DMS53 treated with DMSO at 0.1 percent for 48 hours (cell line): ENCODE measurements at regions not wholly inside any gene's neighbourhood (a gene's known extent, or its start where the extent isn't known, plus 50 kb on each side); places are given as distances from the start of the nearest gene placed in this dataset.

Source experiments
- DNase-seq: peaks from one replicate; lab custom pipeline; 2025; ENCODE audit not compliant: unreplicated experiment; lab: John Stamatoyannopoulos, UW

DNA sequence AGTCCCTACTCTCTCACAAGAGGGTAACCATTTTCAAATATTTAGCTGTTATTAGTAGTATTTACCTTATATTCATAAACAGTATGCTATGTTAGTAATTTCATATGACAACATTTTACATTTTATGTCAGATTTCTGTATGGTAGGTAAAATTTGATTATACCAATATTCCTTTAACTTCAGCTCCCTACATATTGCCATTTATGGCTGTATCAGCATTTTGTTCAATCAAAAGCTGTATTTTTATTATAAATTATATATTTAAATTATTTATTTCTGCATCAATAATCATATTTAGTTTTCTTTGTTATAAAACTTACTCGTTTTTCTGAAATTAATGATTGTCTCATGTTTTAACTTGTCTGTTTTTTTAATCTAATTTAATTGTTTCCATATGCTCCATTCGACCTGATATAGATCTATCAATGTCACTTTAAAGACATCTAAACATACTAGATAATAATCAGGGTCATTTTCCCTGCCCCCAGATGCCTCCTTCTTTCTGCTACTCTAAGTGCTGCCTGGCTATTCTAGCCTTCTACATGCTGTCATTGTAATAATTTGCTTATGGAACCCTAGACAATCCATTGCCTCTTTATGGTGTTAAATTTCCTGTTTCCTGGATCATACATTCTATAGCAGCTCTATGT, 1976.7 kb upstream of the ADGRL3 start:
- DNase-seq, result peak; percentile 8

DNA sequence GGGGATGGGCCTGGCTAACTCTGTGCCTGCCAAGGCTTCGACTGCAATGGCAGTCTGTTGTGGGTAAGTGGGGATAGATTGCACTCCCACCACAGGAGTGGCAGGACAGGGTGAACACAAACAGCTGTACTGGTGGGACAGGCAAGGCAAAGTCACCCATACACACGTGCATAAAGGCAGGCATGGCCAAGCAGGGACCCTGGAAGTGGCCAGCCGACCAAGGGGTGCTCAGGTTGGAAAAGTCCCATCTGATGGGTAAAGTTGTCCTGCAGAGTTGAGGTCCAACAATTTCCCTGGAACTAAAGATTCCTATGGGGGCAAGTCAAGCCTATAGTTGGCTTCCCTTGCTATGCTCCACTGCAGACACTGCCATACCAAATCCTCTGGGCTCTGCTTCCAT, 1961.9 kb upstream of the ADGRL3 start:
- no peak for DNase-seq

GRCh38 chr4:59240011-59240410, 1960.1 kb upstream of the ADGRL3 start:
- no peak for DNase-seq

DNA sequence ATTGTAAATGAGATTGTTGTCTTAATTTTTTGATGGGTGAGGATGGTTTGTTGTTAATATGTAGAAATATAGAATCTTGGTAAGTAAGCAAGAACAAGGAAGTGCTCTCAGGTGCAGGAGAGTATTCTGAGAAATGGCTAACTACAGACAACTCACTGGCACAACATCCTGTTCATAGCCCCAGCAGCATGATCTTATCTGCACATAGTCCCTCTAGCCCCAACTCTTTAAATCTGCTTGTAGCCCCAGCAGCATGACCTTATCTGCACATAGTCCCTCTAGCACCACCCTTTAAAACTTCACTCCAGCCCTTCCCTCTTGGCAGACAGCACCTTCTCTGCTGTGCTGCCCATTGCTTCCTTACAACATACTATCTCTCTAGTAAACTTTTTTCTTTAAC, 1957.1 kb upstream of the ADGRL3 start:
- DNase-seq, result no peak

DNA sequence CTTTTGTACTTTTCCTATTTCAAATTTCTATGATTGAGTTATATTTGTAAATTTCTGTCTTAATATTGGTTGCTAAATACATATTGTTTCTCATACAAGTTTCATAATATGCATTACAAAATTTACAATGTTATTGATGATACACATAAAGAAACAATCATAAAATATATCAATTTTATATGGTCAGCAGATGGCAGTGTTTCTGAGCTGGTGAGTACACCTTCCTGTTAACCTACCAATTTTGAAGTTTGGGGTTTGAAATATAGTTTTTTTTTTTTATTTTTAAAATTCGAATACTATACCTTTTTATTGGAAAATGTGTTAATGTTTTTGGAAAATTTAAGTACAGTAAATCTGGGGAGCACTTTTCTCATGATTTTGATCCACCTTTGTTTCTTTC, 1953.1 kb upstream of the ADGRL3 start:
- no peak for DNase-seq

- DNase-seq, result no peak
Observed at GRCh38 chr4:59248313-59248712, 1951.8 kb upstream of the ADGRL3 start.

DNA sequence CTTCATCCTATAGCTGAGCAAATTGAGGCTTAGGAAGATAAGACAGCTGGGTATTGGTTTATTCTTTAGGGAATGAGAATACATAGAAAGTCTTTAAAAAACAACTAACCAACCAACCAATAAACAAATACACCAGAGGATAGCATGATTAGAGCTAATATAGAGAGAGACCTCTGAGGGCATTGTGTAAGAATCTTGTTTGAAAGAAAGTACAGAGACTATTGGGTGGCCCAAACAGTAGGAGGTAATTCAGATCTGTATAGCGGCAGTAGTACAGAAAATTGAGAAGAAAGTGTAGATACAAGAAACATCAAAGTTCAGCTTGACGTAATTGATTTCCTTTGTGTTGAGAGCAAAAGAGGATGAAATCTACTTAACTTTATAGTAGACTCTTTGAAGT, 1951.0 kb upstream of the ADGRL3 start:
- no peak for DNase-seq

DNA sequence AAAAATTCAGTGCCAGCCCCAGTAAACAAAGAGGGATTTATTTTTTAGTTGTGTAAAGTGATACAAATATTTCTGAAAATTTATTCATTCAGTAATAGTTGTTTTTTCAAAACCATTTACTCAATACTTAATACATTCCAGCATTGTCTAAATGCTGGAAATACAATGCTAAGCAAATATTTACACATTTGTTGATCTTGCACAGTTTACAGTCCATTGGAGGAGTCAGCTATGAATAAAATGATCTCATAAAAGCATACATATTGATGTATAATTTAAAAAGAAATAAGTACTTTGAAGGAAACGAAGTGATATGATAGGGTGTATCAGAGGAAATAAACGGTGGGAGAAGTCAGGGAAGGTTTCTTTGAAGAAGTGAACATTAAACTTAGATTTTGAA, 1942.1 kb upstream of the ADGRL3 start:
- peak; percentile 5 for DNase-seq

GRCh38 chr4:59307609-59308008, 1892.5 kb upstream of the ADGRL3 start:
- DNase-seq, result no peak

DNA sequence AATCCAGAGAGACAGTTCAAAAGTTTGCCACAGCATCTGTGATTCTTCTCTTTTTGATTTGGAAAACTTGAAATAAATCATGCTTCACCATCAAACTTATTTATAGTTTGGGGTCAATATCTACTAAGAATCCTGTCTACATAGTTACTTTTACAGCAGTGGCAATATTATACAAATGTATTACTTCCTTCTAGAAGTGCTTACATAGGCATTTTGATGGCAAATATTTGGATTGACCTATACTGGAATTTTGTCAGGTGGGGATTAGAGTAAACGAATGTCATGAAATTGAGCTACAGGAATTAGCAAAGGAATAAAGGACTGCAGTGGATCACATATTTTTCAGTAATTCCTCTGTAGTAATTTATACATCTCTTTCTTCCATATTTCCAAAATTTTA, 1885.5 kb upstream of the ADGRL3 start:
- DNase-seq, result no peak

GRCh38 chr4:59339631-59340030, 1860.5 kb upstream of the ADGRL3 start:
- DNase-seq, result no peak

DNA sequence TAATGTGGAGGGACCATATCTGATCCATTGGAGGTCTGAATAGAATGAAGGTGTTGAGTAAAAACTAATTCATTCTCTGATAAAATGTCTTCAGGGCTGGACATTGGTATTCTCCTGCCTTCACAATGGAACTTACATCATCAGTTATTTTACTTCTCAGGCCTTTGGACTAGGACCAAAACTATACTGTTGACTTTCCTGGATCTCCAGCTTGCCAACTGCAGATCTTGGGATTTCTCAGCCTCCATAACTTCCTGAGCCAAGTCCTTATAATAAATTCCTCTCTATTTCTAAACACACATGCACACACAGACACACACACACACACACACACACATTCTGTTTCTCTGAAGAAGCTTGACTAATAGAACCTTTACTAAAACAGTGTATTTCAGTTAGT, 1858.6 kb upstream of the ADGRL3 start:
- DNase-seq, result no peak

DNA sequence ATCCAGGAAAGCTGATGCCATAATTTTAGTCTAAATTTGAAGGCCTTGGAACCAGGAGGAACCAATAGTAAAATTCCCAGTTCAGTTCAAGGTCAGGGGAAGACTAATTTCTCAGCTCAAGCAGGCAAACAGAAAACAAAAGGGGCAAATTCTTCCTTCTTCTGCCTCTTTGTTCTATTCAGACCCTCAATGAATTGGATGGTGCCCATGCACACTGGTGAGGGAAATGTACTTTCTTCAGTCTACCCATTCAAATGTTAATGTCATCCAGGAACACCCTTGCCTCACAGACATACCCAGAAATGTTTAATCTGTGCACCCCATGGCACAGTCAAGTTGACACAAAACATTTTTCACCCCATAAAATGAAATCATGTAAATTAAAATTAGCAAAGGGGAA, 1851.2 kb upstream of the ADGRL3 start:
- DNase-seq, result no peak

GRCh38 chr4:59369229-59369628, 1830.9 kb upstream of the ADGRL3 start:
- no peak for DNase-seq

DNA sequence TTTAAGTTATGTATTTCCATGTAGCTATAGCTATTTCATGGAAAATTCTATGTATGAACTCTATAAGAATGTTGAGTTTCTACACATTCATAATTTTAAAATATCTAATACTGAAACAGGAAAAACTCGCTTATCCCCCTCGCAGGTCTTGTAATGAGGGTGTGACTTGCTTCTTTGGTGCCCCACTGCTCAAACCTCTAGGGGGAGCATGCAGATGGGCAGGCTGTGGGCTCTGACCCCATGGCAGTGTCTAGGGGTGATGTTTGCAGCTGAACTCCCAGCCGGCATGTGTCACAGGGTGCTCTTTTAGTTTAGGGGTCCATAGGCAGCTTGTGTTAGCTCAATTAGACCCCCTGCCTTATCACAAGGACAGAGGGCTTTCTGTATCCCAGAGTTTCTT, 1825.7 kb upstream of the ADGRL3 start:
- no peak for DNase-seq

DNA sequence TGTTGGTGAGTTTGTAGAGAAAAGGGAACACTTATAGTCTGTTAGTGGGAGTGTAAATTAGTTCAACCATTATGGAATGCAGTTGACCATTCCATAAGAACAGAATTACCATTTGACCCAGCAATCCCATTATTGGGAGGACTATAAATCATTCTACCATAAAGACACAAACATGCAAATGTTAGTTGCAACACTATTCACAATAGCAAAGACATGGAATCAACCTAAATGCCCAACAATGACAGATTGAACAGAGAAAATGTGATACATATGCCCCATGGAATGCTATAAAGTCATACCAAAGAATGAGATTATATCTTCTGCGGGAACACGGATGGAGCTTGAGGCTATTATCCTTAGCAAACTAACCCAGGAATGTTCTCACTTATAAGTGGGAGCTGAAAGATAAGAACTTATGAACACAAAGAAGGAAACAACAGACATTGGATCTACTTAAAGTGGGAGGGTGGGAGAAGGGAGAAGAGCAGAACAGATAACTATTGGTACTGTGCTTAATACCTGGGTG, 1819.2 kb upstream of the ADGRL3 start:
- DNase-seq, result no peak

DNA sequence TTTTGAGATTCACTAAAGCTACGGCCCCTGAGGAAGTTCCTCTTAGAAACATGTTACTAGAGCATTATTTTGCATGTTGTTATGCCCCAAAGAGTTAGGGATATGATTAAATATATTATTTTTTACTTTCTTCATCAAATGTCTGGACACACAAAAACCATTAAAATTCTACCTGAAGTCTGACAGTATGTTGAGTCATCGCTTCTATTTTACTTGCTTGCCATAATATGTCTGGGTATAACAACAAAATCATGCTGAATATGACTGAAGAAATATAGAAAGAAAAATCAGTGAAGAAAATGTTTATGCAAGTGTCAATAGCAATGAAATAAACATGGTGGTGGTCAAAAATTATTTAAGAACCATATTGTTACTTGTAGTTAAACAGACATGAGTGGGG, 1818.5 kb upstream of the ADGRL3 start:
- DNase-seq, result no peak

DNA sequence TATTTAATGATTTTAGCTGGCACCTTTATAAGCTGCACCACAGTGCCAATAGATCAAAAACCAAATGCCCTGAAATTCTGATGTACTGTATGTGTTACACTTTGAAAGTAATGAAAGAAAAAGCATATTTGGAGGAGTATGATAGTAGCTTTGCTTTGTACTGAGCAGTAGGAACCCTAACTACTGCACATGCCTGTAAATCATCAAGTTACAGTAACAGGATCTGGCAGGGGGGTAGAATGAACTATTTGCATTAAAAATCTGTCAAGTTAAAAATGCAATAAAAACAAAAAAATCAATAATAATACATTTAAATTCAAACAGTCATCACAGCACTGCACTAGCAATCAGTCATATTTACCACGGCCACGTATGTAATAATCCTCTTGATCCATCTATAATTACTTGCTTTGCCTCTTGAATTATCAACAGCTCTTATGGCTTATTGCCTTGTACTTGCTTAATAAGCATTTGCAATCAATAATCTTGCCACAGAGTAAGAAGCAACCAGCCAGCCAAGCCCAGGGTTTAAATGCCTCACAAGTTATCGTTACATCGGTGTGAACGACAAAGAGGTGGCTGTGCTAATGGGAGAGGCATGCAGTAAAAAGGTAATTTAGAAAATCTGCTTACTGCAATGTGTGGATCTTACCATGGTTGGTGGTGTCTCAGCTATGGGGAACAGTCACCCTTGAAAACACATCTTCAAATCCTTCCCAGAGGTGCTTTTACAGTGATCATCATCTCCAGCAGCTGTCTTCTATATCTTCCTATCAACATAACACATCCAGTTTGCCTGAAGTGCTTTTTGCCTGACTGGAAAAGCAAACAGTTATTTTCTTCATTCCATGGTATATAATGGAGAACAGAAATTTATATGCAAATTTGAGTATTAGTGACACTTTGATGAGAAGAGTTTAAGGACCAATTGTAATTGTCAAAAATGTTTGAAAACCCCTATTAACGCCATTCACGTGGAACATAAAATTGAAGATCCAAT, 1812.1 kb upstream of the ADGRL3 start:
- no peak for DNase-seq

- DNase-seq, result no peak
Observed at GRCh38 chr4:59393780-59394179, 1806.3 kb upstream of the ADGRL3 start.

- DNase-seq, result no peak
Observed at GRCh38 chr4:59400334-59400733, 1799.8 kb upstream of the ADGRL3 start.

GRCh38 chr4:59409647-59410046, 1790.5 kb upstream of the ADGRL3 start:
- no peak for DNase-seq

GRCh38 chr4:59412739-59413138, 1787.4 kb upstream of the ADGRL3 start:
- no peak for DNase-seq
